ENCODE measurements at regions not wholly inside any gene's neighbourhood (a gene's known extent, or its start where the extent isn't known, plus 50 kb on each side); places are given as distances from the start of the nearest gene placed in this dataset.

GRCh38 chr20:39106791-39107190 lies 144.6 kb downstream of the DHX35 start:
- DNase-seq (ENCODE audit: low spot score), result no peak

DNA sequence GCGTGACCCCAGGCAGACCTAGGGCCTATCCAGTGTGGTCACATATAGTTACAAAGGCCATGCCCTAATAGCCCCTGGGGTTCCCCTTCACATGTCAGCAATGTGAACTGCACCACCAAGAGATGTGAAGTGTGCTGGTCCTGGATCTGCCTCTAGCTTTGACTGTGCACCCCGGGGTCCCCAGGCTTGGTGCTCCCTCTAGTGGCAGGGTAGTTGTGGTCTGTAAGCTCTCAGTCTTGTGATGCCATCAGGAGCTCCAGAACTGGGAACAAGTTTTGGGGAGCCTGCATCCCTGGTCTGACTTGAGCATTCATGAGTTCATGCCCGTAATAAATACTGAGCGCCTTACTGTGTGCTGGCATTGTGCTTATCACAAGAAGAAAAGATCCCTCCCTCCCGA lies 143.4 kb downstream of the DHX35 start:
- DNase-seq (ENCODE audit: low spot score), result no peak

GRCh38 chr20:39103732-39104131 lies 141.6 kb downstream of the DHX35 start:
- DNase-seq (ENCODE audit: low spot score), result no peak

GRCh38 chr20:39103305-39103704 lies 141.2 kb downstream of the DHX35 start:
- no peak for DNase-seq (ENCODE audit: low spot score)

DNA sequence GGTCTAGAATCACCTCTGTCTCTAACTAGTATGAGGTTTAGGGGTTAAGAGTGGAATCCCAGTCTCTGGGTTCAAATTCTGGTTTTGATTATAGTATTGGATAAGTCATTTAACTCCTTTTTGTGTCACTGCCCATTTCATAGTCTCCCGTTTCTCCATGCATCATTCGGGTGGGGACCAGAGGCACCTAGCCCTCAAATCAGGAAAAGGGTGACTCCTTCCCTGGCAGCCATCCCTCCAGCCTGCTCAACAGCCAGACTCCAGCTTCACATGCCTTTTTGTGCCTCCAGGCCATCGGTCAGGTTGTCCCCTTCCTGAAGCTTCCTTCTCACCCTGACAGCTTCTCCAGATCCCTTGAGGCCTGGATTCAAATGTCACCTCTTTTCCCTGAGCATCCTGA lies 139.8 kb downstream of the DHX35 start:
- no peak for DNase-seq (ENCODE audit: low spot score)

DNA sequence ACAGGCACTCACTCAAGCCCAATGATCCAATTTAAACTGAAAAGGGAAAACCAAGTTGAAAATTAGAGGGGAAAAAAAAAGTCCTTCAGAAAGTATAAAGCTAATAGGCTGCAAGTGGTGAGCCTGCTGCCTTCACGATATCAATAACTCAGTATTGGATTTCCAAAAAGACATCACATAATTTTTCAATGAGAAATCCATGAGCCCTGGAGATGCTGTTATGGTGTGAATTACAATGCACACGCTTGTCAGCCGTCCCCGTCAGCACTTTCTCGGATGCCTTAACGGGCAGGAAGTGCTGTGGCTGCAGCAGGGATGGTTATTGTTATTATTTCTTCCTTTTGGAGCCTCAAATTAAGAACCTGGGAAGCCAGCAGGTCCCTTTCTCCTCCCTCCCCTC lies 138.5 kb downstream of the DHX35 start:
- no peak for DNase-seq (ENCODE audit: low spot score)

GRCh38 chr20:39097889-39098288 lies 135.7 kb downstream of the DHX35 start:
- no peak for DNase-seq (ENCODE audit: low spot score)

DNA sequence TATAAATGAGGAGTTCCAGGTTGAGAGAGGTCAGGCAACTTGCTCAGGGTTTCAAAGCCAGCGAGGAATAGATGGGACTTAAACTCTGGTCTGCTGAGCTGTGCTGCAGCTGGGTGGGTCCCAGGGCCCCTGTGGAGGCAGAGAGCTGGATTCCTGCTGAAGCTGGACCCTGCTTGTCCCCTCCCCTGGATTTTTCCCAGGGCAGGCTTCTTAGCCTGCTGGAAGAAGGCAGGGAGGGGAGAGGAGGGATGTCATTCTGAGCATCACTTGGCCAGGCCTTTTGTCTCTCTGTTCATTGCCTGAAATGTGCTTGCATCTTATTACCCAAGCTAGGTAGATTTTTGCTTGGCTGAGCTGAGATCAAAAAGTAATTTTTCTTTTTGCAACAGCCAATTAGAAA lies 133.7 kb downstream of the DHX35 start:
- no peak for DNase-seq (ENCODE audit: low spot score)

- no peak for DNase-seq (ENCODE audit: low spot score)
Observed at GRCh38 chr20:39094391-39094790, 132.2 kb downstream of the DHX35 start.

DNA sequence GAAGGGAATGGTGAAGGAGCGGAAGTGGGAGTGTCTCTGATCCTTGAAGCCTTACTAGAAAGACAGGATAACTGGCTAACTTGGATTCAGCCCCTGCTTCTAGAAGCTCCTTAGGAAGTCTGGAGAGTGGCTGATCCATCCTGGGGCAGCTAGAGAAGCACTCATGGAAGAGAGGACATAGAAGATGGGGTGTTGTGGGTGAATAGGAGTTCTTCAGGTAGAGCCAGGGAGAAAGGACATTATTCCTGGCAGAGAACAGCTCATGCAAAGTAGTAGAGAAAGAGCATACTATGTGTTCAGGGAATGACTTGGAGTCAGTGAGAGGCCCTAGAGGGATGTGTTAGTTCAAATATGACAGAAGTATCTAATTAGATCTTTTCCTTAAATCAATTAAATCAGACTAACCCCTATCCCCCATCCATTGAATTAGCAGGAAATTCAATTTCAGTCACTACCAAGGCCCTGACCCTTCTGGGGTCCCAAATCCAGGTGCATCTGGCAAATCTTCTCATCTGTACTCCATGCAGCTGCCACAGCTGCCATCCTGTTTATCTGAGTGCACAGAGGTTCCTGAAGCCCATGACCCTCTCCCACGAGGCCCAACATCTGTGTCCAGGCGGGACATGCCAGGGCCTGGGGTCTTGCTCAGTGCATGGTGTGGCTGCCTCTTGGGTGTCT lies 130.7 kb downstream of the DHX35 start:
- no peak for DNase-seq (ENCODE audit: low spot score)

GRCh38 chr20:39090906-39091305 lies 128.8 kb downstream of the DHX35 start:
- no peak for DNase-seq (ENCODE audit: low spot score)

DNA sequence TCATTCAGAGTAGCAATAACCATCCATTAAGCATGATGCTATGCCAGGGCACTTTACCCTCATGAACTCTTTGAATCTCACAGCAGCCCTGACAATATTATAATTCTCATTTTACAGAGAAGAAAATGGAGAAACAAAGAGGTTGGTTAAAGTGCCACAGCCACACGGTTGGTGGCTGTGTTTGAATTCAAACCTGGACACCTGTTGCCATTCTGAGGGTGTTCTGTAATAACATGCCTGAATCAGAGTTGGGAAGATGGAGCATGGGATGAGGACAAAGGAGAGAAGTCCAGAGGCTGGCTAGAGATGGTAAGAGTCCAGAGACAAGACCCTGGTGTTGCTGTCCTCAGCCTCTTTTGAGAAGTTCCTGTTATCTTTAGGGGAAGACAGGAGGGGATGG lies 127.7 kb downstream of the DHX35 start:
- no peak for DNase-seq (ENCODE audit: low spot score)

All from globus pallidus (tissue), 1 donor.